Psoas muscle (tissue), 7 donors: ENCODE measurements at regions not wholly inside any gene's neighbourhood (a gene's known extent, or its start where the extent isn't known, plus 50 kb on each side); places are given as distances from the start of the nearest gene placed in this dataset.

Experiments used
- ATAC-seq, 4 donors: fragments of 200-7000 bp; cut with Tn5 transposase; one replicate each; pipeline ENCODE4 v1.9.1; 2020; ENCODE audit warnings: moderate library complexity in 3 of 4, mild to moderate bottlenecking in 2 of 4
- DNase-seq, 2 donors: peaks; one replicate each; pipeline ENCODE4 v3.0.0-alpha.2; 2020
- H3K27ac ChIP-seq: fragments of 200-600 bp; one replicate; pipeline ENCODE4 v1.8.0; 2022
- H3K27me3 ChIP-seq, 3 donors: fragments of 200-600 bp in 1 of 3; one replicate each; pipeline versions ENCODE4 v1.6.1 to v1.8.0; 2013 to 2022; ENCODE audit warnings: low read length in 2 of 3, mild to moderate bottlenecking in 2 of 3, moderate library complexity in 1 of 3; ENCODE audit not compliant: insufficient read depth in 3 of 3
- H3K36me3 ChIP-seq, 2 donors: fragments of 200-600 bp in 1 of 2; one replicate each; pipeline versions ENCODE4 v1.6.1 to v1.8.0; 2013 to 2022; ENCODE audit warnings: low read depth in 1 of 2, mild to moderate bottlenecking in 1 of 2, moderate library complexity in 1 of 2; ENCODE audit not compliant: insufficient read depth in 1 of 2
- H3K4me1 ChIP-seq: fragments of 200-600 bp; one replicate; pipeline ENCODE4 v1.8.0; 2022
- H3K4me3 ChIP-seq: fragments of 200-600 bp; one replicate; pipeline ENCODE4 v1.8.0; 2022; ENCODE audit warnings: mild to moderate bottlenecking
- H3K9me3 ChIP-seq: fragments of 200-600 bp; one replicate; pipeline ENCODE4 v1.8.0; 2022
- CTCF ChIP-seq: fragments of 200-600 bp; IDR thresholded peaks from one replicate; pipeline ENCODE4 v1.8.0; 2022; ENCODE audit warnings: antibody characterized with exemption
- WGBS, 3 donors: extraction: QIAGEN DNeasy Blood & Tissue Kit; methylation state at CpG; one replicate each; pipeline versions ENCODE4 v1.1.6 to v1.1.7; 2013; 5-methylcytosine and 5-hydroxymethylcytosine counted together
- intact Hi-C, 2 donors: fragments of 100-400 bp; cut with DNase I; formaldehyde crosslinking; loops; one replicate each; pipeline versions ENCODE4 v1.11.0 to v1.14.2; 2022
- donor health status: healthy with polysubstance abuse.
- donor health status: DM: no; HTN: no; CAD: no; lungs with moderate emphysema.
- donor health status: Bipolar disorder and iron deficiency.
- donor health status: healthy.
- donor health status: DM: yes; HTN: yes; CAD: no.
- donor health status: DM: no; HTN: no; CAD: no.
- donor health status: DM: yes; HTN: yes; CAD: no.

GRCh38 chr13:50701469-50701868 is 142.0 kb downstream of the DLEU7 start:
- Histone ChIP-seq H3K4me3 (no peak overlapping the region), H3K4me1 (peaks cover 22% of the 10 kb centered on the region), H3K9me3 (no peaks in the 10 kb centered on the region), H3K27me3 (no peaks in the 10 kb centered on the region), H3K27ac (no peak overlapping the region), H3K36me3 (no peaks in the 10 kb centered on the region)
- WGBS, 3 donors, result 34 to 50% (median 34%) methylated on average over 2 of the region's 2 CpGs
- no peak for TF ChIP-seq CTCF
- no peak for ATAC-seq
- intact Hi-C loops, result no loop called here
- no peak for DNase-seq

GRCh38 chr13:50706505-50706904 is 137.0 kb downstream of the DLEU7 start:
- Histone ChIP-seq H3K27me3 (no peaks in the 10 kb centered on the region), H3K4me1 (no peaks in the 10 kb centered on the region), H3K4me3 (no peak overlapping the region), H3K27ac (no peak overlapping the region), H3K9me3 (no peaks in the 10 kb centered on the region), H3K36me3 (no peaks in the 10 kb centered on the region)
- no peak for DNase-seq
- no peak for TF ChIP-seq CTCF
- WGBS, 3 donors, result 80 to 91% (median 87%) methylated on average over 2 of the region's 2 CpGs
- intact Hi-C loops, result no loop called here
- no peak for ATAC-seq

DNA sequence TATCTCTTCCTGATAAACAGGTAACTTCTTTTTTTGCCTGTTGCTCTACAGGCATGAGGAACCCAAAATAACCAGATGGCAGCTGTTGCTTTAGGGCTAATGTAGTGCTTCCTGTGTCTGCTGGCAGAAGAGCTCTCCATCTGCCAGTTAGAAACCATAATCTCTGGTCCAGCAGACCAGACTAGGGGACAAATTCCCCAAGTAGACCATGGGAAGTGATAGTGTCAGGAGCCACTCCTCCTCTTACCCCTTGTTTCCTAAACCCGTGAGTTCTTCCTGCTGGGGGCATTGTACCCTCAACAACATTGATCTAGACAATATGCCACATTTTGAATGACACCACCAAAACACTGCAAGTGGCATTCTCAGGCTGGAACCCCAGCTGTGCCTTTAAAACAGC is 135.9 kb downstream of the DLEU7 start:
- Histone ChIP-seq H3K36me3 (no peaks in the 10 kb centered on the region), H3K4me3 (no peak overlapping the region), H3K4me1 (peaks cover 8% of the 10 kb centered on the region), H3K27me3 (no peaks in the 10 kb centered on the region), H3K9me3 (no peaks in the 10 kb centered on the region), H3K27ac (no peak overlapping the region)
- WGBS, 3 donors, result 81 to 92% (median 85%) methylated on average over 1 of the region's 1 CpG
- intact Hi-C loops, result no loop called here
- no peak for TF ChIP-seq CTCF
- no peak for DNase-seq
- ATAC-seq, result no peak

GRCh38 chr13:50708461-50708860 is 135.0 kb downstream of the DLEU7 start:
- H3K27me3 ChIP-seq, result no peaks in the 10 kb centered on the region
- 27 to 65% (median 45%) methylated on average over 3 of the region's 3 CpGs for WGBS, 3 donors
- no peaks in the 10 kb centered on the region for H3K9me3 ChIP-seq
- H3K4me1 ChIP-seq, result peaks cover 13% of the 10 kb centered on the region
- no peaks in the 10 kb centered on the region for H3K36me3 ChIP-seq
- H3K27ac ChIP-seq, result no peak overlapping the region
- intact Hi-C loops, result no loop called here
- no peak overlapping the region for H3K4me3 ChIP-seq
- ATAC-seq (no peak), DNase-seq (no peak)
- no peak for TF ChIP-seq CTCF

DNA sequence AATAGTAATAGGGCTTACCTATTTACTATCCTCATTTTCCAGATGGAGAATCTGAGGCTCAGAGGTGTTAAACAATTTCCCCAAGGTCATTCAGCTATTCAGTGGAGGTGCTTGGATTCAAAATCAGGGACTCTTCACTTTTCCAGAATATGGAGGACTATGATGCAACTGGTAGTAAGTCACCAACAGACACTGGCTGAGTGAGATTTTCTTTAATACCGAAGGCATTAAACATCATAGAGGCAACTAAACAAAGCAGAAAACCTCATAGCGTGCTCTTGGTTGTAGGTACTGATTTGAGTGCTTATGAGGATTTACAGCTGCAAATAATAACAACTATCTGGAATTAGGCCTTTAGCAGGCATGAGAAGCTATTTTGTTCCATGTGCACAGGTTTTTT is 134.4 kb downstream of the DLEU7 start:
- DNase-seq (no peak), ATAC-seq (no peak)
- no peaks in the 10 kb centered on the region for H3K36me3 ChIP-seq
- H3K4me3 ChIP-seq, result no peak overlapping the region
- intact Hi-C loops, result no loop called here
- peaks cover 13% of the 10 kb centered on the region for H3K4me1 ChIP-seq
- WGBS, 3 donors, result 94 to 98% (median 98%) methylated on average over 2 of the region's 2 CpGs
- no peak for TF ChIP-seq CTCF
- no peaks in the 10 kb centered on the region for H3K9me3 ChIP-seq
- no peak overlapping the region for H3K27ac ChIP-seq
- H3K27me3 ChIP-seq, result no peaks in the 10 kb centered on the region
